ENCODE measurements at regions not wholly inside any gene's neighbourhood (a gene's known extent, or its start where the extent isn't known, plus 50 kb on each side); places are given as distances from the start of the nearest gene placed in this dataset.
"Not testable (repeated sequence)": the region's sequence is repeated elsewhere in the genome, so short reads cannot be mapped to it uniquely, and the experiment has no call there.

DNA sequence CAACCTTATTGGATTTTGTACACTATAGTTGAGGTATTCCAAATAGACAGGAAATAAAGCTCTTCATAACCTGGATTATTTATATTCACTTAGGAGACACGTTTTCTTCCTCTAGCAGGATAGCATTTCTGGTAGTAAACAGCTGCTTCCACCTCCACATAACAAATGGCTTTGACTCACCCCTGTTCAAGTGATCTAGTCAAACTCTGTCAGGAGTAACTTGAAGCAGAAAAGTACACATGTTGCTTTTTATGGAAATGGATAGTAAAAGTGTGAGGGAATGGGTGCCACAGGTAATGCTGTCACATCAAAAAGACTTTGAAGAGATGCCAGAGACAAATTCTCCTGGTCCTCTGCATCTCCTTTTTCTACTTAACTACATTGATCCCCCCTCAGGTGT, 258.7 kb upstream of the SLC7A11 start:
- DNase-seq (ENCODE audit: low spot score) = no peak

DNA sequence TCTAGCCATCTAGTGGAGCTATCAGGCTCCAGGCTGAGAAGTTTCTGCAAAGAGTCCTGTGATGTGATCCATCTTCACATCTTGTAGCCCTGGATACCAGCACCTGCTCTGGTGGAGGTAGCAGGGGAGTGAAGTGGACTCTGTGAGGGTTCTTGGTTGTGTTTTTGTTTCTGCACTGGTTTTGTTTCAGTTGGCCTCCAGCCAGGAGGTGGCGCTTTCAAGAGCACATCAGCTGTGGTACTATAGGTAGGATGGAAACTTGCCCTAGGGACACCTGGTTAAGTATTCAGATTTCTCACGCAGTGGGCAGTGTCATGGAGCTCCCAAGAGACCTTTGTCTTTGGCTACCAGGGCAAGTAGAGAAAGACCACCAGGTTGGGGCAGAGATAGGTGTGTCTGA, 257.5 kb upstream of the SLC7A11 start:
- no peak for DNase-seq (ENCODE audit: low spot score)

DNA sequence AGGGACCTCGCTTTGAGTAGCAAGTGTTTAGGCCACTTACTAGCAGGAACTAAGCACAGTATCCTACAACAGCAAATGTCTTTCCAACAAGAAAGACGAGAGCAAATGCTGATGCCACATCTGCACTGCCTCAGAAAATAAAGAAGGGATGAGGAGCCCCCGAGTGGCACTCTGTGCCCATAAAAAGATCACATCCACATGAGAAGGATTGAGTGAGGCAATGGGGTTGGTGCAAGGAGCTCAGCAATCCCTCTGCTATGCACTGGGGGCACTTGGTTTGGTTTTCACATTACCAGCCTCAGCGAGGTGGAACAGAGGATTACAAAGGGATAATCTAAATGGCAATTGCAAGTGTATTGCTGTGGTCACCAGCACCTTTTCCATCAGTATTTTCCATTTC, 252.8 kb upstream of the SLC7A11 start:
- DNase-seq (ENCODE audit: low spot score) = peak; percentile 25

DNA sequence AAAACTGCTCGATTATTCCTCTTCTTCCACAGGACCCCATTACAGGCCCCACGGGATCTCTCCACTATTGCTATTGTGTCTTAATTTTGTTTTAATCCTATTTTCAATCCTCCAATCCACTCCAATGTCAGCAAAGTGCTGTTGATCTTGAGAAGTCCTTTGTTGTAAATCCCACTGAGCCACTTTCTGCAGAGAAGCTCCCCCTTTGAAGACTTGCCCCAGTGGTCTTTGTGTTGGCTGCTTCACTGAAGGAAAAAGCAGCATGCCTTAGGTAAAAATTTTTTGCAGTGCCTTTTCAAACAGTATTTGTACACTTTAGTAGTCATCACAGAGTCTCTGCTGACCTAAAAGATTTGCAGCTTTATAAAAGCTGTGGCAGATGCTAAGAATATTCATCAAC, 252.0 kb upstream of the SLC7A11 start:
- DNase-seq (ENCODE audit: low spot score) = no peak

DNA sequence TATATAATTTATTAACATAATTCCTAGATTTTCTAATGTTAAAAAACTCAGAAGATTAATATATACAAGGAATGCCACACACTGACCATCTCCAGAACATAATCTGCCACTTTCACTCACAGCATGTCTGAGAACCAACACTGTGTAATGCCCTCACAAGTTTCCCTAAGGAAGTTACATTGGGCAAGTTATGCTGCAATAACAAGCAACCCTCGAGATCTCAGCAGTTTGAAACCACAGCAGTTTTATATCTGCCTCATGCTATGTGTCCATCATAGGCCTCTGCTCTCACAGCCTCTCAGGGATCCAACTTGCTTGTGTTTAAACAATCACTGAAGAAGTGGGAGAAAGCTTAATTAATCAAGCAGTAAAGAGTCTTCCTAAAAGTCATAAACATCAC, 250.0 kb upstream of the SLC7A11 start:
- no peak for DNase-seq (ENCODE audit: low spot score)

DNA sequence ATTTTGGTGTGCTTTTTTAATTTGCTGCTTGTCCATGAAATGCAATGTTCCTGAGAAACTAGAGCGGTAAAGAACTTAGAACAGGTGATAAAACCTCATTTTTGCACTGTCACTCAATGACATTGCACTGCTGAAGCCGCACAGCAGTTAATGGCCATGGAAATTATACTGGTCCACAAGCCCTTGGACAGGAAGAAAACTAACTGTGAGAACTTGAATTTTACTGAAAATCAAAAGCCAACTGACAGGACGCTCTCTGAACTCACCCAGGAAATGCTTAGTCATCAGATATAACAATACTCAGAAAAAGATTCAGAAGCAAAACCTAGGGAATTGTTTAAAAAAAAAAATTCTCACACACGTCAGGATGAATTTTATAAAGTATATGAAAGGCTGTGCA, 246.4 kb upstream of the SLC7A11 start:
- DNase-seq (ENCODE audit: low spot score) = no peak

DNA sequence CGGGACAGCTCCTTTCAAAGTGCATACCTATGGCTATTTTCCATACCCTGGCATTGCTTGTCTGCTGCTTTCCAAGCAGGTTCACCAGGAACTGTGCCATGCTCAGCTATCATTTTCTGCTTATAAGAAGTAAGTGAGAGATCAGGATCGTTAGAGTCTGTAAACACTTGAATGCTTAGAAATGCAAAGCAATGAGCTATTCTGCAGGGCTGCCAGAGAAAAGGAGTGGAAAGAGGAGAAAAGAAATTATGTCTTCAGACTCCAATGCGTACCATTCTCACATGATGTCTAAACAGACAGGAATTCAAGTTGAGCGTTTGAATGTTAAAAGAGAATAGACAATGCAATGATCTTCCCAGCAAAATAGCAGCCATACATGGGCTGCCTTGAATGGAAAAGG, 245.5 kb upstream of the SLC7A11 start:
- no peak for DNase-seq (ENCODE audit: low spot score)

DNA sequence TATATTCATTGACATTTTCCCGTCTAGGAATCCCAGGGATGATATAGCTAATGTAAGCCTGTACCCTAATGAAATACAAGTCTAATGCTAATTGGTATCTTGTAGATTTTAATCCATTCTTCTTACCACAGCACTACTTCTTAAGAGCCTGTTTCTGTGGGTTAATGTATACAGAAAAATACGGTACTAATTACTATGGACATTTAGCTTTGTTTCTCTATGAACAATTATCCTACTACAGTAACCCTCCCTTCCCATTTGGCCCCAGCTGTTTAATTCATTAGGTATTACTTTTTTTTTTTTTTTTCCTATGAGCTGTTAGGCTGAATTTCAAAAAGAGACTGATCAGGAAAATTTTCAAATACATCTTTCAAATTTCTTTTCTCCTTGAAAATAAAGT, 245.1 kb upstream of the SLC7A11 start:
- DNase-seq (ENCODE audit: low spot score) = no peak

DNA sequence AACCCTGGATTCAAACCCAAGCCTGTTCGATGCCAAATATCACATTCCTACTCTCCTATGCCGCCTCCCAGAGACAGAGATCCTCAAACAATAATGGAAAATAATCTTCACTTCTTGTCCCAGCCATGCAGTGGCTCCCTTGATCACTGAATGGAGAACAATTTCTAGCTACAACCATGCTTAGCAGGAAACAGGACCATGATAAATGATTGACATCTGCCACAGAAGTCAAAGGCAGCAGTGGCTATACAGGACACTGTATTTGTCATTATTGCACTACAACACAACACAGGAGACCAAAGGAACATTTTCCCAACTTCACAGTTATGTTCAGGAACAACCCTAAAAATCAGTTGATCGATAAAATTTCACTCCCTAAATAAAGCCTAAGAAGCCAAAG, 243.3 kb upstream of the SLC7A11 start:
- no peak for DNase-seq (ENCODE audit: low spot score)

DNA sequence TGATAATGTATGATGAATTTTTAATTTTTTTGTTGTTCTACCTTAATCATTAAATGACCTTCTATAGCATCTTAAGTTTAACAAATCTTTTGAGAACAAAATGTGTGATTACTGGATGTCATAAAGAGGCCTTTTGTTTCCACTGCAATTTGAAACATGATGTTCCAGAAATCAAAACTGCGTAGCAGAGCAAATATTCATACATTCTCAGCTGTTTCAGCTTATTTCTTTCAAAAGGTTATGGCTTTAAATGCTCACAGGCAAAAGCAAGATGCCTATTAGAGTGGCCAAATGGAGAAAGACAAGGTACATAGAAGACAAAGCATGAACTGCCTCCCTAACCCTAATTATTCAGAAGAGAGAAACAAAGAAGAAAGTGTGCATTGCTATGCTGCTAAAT, 233.0 kb upstream of the SLC7A11 start:
- no peak for DNase-seq (ENCODE audit: low spot score)

DNA sequence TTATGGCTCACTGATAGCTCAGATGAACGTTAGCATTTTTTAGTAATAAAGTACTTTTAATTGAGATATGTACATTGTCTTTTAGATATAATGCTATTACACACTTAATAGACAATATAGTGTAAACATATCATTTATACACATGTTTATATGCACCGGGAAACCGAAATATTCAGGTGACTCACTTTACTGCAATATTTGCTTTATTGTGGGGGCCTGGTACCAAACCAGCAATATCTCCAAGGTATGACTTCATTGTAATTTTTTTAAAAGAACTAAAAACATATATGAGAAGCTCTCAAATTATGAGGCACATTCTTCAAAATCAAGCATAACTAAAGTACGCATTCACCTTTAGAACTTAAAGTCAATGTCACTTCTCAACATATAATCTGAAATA, 231.2 kb upstream of the SLC7A11 start:
- no peak for DNase-seq (ENCODE audit: low spot score)

DNA sequence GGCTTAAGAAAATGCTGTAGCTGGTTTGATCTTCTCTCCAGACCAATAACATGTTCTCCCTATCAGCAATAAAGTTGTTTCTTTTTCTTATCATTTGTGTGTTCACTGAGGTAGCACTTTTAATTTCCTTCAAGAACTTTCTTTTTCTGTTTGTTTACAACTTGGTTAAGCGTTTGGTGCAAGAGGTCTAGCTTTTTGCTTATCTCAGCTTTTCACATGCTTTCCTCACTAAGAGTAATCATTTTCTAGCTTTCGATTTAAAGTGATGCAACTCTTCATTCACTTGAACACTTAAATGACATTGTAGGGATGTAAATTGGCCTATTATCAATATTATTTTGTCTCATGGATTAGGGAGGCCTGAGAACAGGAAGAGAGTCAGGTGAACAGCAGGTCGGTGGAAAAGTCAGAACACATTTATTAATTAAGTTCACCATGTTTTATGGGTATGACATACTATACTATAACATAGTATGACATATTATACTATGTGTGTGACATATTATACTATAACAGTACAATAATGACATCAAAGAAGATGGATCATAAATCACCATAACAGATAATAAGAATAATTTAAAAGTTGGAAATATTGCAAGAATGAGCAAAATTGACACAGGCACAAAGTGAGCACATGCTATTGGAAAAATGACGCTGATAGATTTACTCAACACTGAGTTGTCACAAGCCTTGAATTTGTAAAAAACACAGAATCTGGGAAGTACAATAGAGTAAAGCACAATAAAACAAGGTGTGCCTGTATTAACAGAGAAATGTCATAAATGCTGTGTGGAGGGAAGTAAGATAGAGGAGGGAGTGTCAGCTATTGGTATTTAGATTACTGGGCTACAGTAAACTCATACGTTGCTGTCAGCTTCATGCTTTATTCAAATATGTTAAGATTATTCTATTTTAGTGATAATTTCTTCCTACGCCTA, 218.6 kb upstream of the SLC7A11 start:
- DNase-seq (ENCODE audit: low spot score) = no peak

DNA sequence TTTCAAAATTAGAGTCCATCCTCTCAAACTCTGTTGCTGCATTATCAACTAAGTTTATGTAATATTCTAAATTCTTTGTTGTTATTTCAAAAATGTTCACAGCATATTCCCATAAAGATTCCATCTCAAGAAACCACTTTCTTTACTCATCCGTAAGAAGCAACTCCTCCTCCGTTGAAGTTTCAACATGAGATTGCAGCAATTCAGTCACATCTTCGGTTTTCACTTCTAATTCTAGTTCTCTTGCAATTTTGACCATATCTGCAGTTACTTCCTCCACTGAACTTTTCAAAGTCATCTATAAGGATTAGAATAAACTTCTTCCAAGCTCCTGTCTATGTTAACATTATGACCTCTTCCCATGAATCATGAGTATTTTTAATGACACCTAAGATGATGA, 216.6 kb upstream of the SLC7A11 start:
- DNase-seq (ENCODE audit: low spot score) = no peak

DNA sequence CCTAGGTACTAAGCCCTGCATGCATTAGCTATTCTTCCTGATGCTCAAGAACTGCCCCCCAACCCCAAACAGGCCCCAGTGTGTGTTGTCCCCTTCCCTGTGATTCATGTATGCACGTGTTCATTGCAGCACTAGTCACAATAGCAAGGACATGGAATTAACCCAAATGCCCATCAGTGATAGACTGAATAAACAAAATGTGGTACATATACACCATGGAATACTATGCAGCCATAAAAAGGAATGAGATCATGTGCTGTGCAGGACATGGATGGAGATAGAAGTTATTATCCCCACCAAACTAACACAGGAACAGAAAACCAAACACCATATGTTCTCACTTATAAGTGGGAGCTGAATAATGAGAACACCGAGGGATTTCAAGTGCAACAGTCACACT, 214.2 kb upstream of the SLC7A11 start:
- not testable (repeated sequence) for DNase-seq (ENCODE audit: low spot score)

DNA sequence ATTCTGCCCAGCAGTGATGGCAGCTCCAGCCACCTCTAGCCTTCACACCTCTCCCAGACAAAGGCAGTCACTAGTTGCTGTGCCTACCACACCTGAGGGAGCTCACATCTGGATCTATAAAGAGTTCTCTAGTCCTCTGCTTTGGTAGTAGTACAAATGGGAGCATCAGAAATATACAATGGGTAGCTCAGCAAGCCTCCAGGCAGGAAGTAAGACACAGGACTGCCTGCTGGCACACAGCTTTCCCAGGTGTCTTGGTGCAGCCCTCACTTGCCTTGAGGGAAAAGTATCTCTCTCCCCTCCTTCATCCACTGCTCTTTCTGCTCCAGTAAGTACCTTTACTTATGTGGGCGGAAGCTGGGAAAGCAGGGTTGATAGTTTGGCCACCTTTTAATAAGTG, 212.9 kb upstream of the SLC7A11 start:
- DNase-seq (ENCODE audit: low spot score) = no peak

DNA sequence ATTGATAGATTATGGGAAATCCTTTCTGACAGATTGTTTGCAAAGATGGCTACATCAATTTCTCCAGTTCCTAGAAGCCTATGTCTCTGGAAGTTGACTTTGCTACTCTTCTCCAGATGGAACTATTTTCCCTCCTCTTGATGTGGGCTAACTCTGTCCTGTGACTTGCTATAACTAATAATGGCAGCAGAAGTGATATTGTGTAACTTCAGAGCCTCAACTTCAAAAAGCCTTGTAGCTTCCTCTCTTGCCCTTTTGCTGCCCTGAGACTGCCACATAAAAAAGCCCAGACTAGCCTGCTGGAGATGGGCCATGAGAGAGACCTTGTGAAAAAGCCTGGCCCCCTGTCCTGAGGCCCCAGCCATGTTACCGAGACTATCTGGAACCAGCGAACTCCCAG, 210.7 kb upstream of the SLC7A11 start:
- no peak for DNase-seq (ENCODE audit: low spot score)

DNA sequence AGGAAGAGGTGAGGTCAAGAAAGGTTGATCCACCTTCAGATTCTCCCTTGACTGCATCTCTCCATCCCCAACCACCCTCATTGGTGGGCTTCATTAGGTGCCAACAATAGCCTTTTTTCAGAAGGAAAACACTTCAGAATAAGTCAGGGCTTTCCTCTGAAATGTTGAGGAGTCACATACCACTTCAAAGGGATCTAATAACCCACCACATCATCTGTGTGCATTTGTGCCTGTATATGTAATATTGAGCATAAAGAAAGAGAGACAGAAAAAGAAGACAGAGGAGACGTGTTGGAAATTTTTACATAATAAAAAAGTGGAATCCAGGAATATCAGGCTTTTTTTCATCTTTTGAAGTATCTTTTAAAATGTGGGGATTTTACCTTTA, 209.1 kb upstream of the SLC7A11 start:
- no peak for DNase-seq (ENCODE audit: low spot score)

DNA sequence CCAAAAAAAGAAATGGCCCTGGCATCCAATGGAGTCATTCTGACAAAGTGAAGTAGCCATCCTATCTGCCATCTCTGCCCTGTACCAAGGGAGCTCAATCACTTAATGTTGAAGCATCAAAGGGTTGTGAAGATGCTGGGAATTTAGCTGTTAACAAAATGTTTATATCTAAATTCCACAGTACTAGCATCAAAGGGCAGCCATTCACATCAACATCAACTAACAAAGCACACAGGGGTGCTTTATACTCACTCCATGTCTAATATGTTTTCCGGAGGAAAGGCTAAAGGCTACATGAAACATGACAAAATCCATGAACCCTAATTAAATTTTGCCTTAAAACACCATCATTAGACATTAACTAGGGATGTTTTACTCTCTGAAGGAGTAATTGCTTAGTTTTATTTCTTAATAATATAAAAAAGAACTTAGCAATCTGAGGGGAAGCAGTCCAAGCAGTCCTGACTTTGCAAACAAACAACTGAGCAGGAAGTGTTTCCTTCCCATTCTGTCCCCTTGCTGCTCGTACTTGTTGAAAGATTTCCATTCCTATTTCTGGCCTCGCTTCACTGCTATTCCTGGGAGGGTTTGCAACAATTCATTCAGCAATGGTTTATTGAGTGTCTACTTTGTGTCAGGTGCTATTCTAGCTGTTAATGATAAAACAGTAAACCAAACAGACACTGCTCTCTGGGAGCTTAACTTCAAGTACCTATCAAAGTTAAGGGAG, 208.6 kb upstream of the SLC7A11 start:
- no peak for DNase-seq (ENCODE audit: low spot score)

DNA sequence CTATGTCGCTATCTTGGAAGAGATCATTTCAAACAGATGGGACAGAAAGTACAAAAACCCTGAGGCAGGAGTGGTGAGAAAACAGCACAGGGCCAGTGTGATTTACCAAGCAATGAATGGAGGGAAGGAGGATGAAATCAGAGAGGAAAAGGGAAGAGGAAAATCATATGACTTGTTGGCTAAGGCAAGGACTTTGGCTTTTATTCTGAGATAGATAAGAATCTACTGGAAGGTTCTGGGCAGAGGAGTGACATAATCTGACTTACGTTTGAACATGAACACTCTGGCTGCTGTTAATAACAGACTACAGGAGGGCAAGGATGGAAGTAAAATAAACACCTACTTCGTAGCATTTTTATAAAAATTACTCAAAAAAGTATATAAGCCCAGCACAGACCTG, 207.8 kb upstream of the SLC7A11 start:
- no peak for DNase-seq (ENCODE audit: low spot score)

DNA sequence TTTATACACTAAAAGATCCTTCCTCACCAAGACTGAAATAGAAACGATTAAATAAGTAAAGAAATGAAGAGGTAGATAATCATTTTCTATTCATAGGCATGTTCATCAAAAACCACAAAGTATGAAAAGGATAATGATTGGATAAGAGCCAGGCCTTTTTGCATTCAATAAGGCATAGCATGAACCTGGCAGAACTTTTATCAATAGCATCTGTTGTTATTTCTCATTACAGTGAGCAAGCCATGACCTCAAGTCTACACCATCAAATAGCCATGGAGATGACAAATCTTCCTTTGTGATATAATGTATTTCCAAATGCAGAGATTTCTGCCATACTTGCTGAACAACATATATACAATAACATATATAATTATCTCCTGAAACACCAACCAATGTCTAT, 206.0 kb upstream of the SLC7A11 start:
- DNase-seq (ENCODE audit: low spot score) = no peak

DNA sequence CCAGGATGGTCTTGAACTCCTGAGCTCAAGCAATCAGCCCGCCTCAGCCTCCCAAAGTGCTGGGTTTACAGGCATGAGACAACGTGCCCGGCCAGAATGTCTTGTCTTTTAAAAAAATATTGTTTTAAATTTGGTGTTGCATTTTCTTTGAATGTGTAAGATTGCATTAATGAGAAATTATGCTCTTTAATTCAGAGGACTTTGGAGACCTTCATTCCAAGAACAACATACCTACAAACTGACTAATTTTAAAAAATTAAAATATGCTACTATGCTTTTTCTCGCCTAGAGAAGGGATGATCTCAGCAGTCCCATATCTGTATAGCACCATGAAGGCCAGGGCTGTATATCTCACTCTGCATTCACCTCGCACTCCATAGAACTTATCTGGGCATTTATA, 204.3 kb upstream of the SLC7A11 start:
- DNase-seq (ENCODE audit: low spot score) = no peak

DNA sequence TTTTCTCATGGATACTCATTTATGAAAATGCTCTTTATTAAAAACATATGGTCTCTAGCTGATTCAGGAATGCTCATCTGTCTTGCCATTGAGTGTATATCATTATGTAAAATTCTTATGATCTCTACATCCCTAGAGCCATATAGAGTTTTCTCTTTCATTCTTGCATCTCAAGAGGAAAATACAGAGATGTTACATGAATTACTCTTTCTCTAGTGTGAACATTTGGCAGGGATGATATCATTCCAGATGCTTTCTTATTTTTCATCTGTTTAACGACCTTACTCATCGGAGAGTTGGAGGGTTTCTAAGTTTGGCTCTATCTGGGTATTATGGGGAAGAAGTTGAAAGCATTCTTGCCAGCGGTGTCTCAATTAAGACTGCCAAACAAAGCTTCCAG, 202.9 kb upstream of the SLC7A11 start:
- DNase-seq (ENCODE audit: low spot score) = no peak

DNA sequence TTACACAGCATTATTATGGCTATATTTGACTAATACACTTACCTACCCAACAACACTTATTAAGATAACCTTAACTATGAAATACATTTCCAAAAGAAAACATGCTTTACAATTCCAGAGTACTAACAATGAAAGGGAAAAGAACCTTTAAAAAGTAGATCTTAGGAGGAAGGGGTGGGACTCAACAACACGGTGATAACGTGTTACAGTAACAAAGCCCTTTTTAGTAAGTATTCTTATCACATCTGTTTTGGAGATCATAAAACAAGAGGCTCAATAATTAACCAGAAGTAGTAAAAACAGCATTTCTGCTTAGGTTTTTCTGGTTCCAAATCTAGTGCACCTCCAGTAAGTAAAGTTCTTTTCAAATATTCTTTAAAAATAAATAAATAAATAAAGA, 202.1 kb upstream of the SLC7A11 start:
- no peak for DNase-seq (ENCODE audit: low spot score)

DNA sequence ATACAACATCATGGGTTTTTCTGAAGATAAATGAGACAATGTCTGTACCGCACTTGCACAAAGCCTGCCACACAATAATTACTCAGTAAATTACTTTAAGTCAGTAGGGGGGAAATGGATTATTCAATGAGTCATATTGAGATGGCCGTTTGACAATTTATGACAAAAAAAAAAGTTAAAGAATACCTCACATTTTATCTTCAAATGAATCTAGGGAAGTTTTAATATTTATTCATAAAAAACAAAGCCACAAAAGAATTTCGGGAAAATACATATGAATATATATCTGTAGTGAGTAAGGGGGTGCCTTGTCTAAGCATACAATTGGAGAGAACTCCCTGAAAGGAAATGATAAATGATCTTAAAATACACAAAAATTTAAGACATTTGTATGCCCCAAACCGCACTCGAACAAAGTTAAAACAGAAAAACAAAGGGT, 197.0 kb upstream of the SLC7A11 start:
- DNase-seq (ENCODE audit: low spot score) = no peak
